ENCODE measurements at regions not wholly inside any gene's neighbourhood (a gene's known extent, or its start where the extent isn't known, plus 50 kb on each side); places are given as distances from the start of the nearest gene placed in this dataset.

DNA sequence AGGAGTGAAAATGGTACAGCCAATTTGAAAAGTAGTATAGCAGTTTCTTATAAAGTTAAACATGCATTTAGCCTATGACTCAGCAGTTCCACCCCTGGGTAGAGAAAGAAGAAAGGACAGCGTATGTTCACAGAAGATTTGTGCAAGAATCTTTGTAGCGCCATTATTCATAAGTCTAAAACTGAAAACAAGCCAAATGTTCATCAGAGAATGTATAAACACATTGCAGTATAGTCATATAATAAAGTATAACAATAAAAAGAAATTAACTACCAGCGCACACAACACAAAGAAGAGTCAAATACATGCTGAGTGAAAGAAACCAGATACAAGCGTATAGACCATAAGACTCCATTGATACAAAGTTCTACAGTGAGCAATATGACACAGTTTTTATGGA lies 294.0 kb downstream of the SAMD5 start:
- H3K27me3 ChIP-seq (ENCODE audit: control insufficient read depth in 2 of 2, insufficient read depth in 2 of 2, low read length in 2 of 2), result no peaks in the 10 kb centered on the region
- H3K27me3 Mint-ChIP-seq (ENCODE audit: low read depth in 3 of 3), result peaks cover 0 to 4% (median 1%) of the 10 kb centered on the region in 3 donors
- no peaks in the 10 kb centered on the region for H3K79me2 ChIP-seq (ENCODE audit: insufficient read depth, low read length)
- no peaks in the 10 kb centered on the region for H3K4me1 Mint-ChIP-seq
- H3K9ac ChIP-seq (ENCODE audit: insufficient read depth, low read length, poor library complexity, severe bottlenecking), result no peak overlapping the region
- H3K4me2 ChIP-seq (replicated peaks; ENCODE audit: extremely low read depth, low read length, poor library complexity, severe bottlenecking), result no peak overlapping the region
- no peaks in the 10 kb centered on the region for H3K4me1 ChIP-seq (ENCODE audit: control insufficient read depth in 1 of 2, insufficient read depth in 2 of 2, low read length in 2 of 2)
- H3K4me3 ChIP-seq (replicated peaks in 1 of 3; ENCODE audit: low read depth in 2 of 3, low read length in 3 of 3), result no peak overlapping the region
- intact Hi-C loops (cut with micrococcal nuclease), result no loop called here
- H3K9me3 ChIP-seq (replicated peaks in 1 of 2; ENCODE audit: control insufficient read depth in 1 of 2, insufficient read depth in 1 of 2, low read length in 2 of 2), result peaks cover 0 to 18% of the 10 kb centered on the region in 2 donors
- no peaks in the 10 kb centered on the region for H3K36me3 Mint-ChIP-seq
- no peaks in the 10 kb centered on the region for H4K20me1 ChIP-seq (ENCODE audit: insufficient read depth, low read length)
- H3K4me3 Mint-ChIP-seq, result no peak overlapping the region
- H3K36me3 ChIP-seq (replicated peaks in 1 of 2; ENCODE audit: control insufficient read depth in 1 of 2, insufficient read depth in 2 of 2, low read length in 2 of 2), result no peaks in the 10 kb centered on the region
- H3K27ac Mint-ChIP-seq, result no peak overlapping the region
- H2AFZ ChIP-seq (ENCODE audit: insufficient read depth, low read depth, low read length, poor library complexity, severe bottlenecking), result no peak overlapping the region
- no peak overlapping the region for H3K27ac ChIP-seq (ENCODE audit: low read depth in 1 of 2, low read length in 2 of 2)
- DNase-seq, result no peak
- no peak for TF ChIP-seq CTCF (IDR thresholded peaks at IDR 0.05)
- H3K9me3 Mint-ChIP-seq, result peaks cover 5 to 15% (median 12%) of the 10 kb centered on the region in 7 donors
- WGBS (ENCODE audit: insufficient coverage), result no CpG with 5 or more reads among the region's 4 CpGs

GRCh38 chr6:147805155-147805554 lies 296.7 kb downstream of the SAMD5 start:
- H3K27ac ChIP-seq (ENCODE audit: low read depth in 1 of 2, low read length in 2 of 2), result no peak overlapping the region
- no peak overlapping the region for H3K4me2 ChIP-seq (replicated peaks; ENCODE audit: extremely low read depth, low read length, poor library complexity, severe bottlenecking)
- H3K36me3 ChIP-seq (replicated peaks in 1 of 2; ENCODE audit: control insufficient read depth in 1 of 2, insufficient read depth in 2 of 2, low read length in 2 of 2), result no peaks in the 10 kb centered on the region
- Mint-ChIP-seq H3K27me3 (ENCODE audit: low read depth in 3 of 3) (peaks cover 0 to 4% (median 0%) of the 10 kb centered on the region in 3 donors), H3K36me3 (no peaks in the 10 kb centered on the region), H3K4me3 (no peak overlapping the region), H3K9me3 (peaks cover 3 to 15% (median 9%) of the 10 kb centered on the region in 7 donors), H3K4me1 (no peaks in the 10 kb centered on the region), H3K27ac (no peak overlapping the region)
- peaks cover 0 to 18% of the 10 kb centered on the region in 2 donors for H3K9me3 ChIP-seq (replicated peaks in 1 of 2; ENCODE audit: control insufficient read depth in 1 of 2, insufficient read depth in 1 of 2, low read length in 2 of 2)
- TF ChIP-seq CTCF (IDR thresholded peaks at IDR 0.05), result no peak
- no peaks in the 10 kb centered on the region for H3K79me2 ChIP-seq (ENCODE audit: insufficient read depth, low read length)
- H3K27me3 ChIP-seq (ENCODE audit: control insufficient read depth in 2 of 2, insufficient read depth in 2 of 2, low read length in 2 of 2), result no peaks in the 10 kb centered on the region
- no CpG with 5 or more reads among the region's 1 CpG for WGBS (ENCODE audit: insufficient coverage)
- H4K20me1 ChIP-seq (ENCODE audit: insufficient read depth, low read length), result no peaks in the 10 kb centered on the region
- intact Hi-C loops (cut with micrococcal nuclease), result no loop called here
- H3K4me1 ChIP-seq (ENCODE audit: control insufficient read depth in 1 of 2, insufficient read depth in 2 of 2, low read length in 2 of 2), result no peaks in the 10 kb centered on the region
- no peak overlapping the region for H2AFZ ChIP-seq (ENCODE audit: insufficient read depth, low read depth, low read length, poor library complexity, severe bottlenecking)
- H3K4me3 ChIP-seq (replicated peaks in 1 of 3; ENCODE audit: low read depth in 2 of 3, low read length in 3 of 3), result no peak overlapping the region
- DNase-seq, result no peak
- H3K9ac ChIP-seq (ENCODE audit: insufficient read depth, low read length, poor library complexity, severe bottlenecking), result no peak overlapping the region
